ENCODE measurements at regions not wholly inside any gene's neighbourhood (a gene's known extent, or its start where the extent isn't known, plus 50 kb on each side); places are given as distances from the start of the nearest gene placed in this dataset.

DNA sequence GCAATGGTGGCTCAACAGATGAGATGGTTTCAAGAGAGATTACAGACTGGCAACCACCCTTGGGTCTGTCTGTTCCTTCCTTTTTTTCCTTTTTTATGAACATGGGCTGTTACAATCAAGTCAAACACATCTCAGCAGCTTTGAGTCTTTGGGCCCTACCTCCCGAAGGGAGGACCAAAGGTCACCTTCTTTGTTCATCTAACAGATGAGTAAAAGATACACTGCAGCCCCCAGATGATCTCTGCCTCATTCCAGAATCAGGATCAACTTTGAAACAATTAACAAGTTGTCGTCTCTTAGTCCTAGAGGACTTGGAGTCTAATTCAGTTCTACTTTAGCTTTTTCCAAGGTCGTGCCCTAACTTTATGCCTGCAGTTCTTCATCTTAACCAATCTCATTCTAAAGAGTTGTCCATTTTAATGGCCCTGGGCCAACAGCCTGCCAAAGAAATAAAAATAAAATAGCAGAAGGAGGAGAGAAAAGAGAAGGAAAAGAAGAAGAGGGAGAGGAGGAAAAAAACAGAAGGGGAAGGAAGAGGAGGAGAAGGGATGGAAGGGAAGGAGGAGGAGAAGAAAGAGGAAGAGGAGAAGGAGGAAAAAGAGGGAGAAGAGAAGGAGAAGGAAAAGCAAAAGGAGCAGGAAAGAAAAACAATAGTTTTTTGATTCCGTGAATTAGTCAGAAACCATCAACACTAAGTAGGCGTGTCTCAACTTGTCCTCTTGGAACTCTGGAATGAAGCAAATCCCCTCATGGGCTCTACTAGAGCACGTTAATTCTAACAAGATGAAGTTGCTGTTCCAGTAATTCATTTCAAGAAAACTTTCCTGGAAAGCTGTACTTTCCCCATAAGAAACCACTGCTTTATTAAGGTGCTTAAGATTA, 281.2 kb downstream of the FOXO1 start (continued):
- TF ChIP-seq, protein P1, sequence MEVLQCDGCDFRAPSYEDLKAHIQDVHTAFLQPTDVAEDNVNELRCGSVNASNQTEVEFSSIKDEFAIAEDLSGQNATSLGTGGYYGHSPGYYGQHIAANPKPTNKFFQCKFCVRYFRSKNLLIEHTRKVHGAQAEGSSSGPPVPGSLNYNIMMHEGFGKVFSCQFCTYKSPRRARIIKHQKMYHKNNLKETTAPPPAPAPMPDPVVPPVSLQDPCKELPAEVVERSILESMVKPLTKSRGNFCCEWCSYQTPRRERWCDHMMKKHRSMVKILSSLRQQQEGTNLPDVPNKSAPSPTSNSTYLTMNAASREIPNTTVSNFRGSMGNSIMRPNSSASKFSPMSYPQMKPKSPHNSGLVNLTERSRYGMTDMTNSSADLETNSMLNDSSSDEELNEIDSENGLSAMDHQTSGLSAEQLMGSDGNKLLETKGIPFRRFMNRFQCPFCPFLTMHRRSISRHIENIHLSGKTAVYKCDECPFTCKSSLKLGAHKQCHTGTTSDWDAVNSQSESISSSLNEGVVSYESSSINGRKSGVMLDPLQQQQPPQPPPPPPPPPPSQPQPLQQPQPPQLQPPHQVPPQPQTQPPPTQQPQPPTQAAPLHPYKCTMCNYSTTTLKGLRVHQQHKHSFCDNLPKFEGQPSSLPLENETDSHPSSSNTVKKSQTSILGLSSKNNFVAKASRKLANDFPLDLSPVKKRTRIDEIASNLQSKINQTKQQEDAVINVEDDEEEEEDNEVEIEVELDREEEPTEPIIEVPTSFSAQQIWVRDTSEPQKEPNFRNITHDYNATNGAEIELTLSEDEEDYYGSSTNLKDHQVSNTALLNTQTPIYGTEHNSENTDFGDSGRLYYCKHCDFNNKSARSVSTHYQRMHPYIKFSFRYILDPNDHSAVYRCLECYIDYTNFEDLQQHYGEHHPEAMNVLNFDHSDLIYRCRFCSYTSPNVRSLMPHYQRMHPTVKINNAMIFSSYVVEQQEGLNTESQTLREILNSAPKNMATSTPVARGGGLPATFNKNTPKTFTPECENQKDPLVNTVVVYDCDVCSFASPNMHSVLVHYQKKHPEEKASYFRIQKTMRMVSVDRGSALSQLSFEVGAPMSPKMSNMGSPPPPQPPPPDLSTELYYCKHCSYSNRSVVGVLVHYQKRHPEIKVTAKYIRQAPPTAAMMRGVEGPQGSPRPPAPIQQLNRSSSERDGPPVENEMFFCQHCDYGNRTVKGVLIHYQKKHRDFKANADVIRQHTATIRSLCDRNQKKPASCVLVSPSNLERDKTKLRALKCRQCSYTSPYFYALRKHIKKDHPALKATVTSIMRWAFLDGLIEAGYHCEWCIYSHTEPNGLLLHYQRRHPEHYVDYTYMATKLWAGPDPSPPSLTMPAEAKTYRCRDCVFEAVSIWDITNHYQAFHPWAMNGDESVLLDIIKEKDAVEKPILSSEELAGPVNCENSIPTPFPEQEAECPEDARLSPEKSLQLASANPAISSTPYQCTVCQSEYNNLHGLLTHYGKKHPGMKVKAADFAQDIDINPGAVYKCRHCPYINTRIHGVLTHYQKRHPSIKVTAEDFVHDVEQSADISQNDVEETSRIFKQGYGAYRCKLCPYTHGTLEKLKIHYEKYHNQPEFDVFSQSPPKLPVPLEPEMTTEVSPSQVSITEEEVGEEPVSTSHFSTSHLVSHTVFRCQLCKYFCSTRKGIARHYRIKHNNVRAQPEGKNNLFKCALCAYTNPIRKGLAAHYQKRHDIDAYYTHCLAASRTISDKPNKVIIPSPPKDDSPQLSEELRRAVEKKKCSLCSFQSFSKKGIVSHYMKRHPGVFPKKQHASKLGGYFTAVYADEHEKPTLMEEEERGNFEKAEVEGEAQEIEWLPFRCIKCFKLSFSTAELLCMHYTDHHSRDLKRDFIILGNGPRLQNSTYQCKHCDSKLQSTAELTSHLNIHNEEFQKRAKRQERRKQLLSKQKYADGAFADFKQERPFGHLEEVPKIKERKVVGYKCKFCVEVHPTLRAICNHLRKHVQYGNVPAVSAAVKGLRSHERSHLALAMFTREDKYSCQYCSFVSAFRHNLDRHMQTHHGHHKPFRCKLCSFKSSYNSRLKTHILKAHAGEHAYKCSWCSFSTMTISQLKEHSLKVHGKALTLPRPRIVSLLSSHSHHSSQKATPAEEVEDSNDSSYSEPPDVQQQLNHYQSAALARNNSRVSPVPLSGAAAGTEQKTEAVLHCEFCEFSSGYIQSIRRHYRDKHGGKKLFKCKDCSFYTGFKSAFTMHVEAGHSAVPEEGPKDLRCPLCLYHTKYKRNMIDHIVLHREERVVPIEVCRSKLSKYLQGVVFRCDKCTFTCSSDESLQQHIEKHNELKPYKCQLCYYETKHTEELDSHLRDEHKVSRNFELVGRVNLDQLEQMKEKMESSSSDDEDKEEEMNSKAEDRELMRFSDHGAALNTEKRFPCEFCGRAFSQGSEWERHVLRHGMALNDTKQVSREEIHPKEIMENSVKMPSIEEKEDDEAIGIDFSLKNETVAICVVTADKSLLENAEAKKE (CRISPR knock-in tag; IDR thresholded peaks at IDR 0.05) = no peak

DNA sequence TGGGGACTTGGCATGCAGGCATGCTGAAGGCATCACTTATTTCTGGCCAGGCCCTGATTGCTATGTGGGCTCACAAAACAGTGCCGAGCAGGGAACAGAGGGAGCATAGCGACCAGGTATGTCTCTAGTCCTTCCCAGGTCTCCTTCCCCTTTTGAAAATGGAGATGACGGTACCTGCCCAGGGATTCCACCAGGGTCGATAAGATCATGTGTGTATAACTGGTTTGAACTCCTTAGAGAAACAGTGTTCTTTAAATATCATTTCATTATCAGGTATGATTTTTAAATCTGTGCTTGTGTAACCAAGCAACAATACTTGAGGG, 280.6 kb downstream of the FOXO1 start:
- TF ChIP-seq, protein P2, sequence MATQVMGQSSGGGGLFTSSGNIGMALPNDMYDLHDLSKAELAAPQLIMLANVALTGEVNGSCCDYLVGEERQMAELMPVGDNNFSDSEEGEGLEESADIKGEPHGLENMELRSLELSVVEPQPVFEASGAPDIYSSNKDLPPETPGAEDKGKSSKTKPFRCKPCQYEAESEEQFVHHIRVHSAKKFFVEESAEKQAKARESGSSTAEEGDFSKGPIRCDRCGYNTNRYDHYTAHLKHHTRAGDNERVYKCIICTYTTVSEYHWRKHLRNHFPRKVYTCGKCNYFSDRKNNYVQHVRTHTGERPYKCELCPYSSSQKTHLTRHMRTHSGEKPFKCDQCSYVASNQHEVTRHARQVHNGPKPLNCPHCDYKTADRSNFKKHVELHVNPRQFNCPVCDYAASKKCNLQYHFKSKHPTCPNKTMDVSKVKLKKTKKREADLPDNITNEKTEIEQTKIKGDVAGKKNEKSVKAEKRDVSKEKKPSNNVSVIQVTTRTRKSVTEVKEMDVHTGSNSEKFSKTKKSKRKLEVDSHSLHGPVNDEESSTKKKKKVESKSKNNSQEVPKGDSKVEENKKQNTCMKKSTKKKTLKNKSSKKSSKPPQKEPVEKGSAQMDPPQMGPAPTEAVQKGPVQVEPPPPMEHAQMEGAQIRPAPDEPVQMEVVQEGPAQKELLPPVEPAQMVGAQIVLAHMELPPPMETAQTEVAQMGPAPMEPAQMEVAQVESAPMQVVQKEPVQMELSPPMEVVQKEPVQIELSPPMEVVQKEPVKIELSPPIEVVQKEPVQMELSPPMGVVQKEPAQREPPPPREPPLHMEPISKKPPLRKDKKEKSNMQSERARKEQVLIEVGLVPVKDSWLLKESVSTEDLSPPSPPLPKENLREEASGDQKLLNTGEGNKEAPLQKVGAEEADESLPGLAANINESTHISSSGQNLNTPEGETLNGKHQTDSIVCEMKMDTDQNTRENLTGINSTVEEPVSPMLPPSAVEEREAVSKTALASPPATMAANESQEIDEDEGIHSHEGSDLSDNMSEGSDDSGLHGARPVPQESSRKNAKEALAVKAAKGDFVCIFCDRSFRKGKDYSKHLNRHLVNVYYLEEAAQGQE (IDR thresholded peaks at IDR 0.05; ENCODE audit: unreplicated experiment) = no peak
- TF ChIP-seq, protein P3, sequence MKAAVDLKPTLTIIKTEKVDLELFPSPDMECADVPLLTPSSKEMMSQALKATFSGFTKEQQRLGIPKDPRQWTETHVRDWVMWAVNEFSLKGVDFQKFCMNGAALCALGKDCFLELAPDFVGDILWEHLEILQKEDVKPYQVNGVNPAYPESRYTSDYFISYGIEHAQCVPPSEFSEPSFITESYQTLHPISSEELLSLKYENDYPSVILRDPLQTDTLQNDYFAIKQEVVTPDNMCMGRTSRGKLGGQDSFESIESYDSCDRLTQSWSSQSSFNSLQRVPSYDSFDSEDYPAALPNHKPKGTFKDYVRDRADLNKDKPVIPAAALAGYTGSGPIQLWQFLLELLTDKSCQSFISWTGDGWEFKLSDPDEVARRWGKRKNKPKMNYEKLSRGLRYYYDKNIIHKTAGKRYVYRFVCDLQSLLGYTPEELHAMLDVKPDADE (IDR thresholded peaks at IDR 0.05) = no peak
- H3K4me2 ChIP-seq = no peak overlapping the region
- ATAC-seq (no peak), DNase-seq (ENCODE audit: low spot score) (no peak)
- H3K9me2 ChIP-seq (ENCODE audit: insufficient read depth) = 0 out of 2 replicates have a peak, but pooled peaks cover 9% of the 10 kb centered on the region
- Mint-ChIP-seq H3K36me3 (ENCODE audit: low read depth) (no peaks in the 10 kb centered on the region), H3K4me1 (peaks cover 27% of the 10 kb centered on the region), H3K27ac (no peak overlapping the region), H3K4me3 (no peak overlapping the region), H3K9me3 (0 out of 3 replicates have a peak, but pooled peaks cover 2% of the 10 kb centered on the region), H3K27me3 (ENCODE audit: insufficient read depth, low read depth, poor library complexity) (peaks cover 11% of the 10 kb centered on the region)
- no peaks in the 10 kb centered on the region for H3F3A ChIP-seq (replicated peaks; ENCODE audit: low read depth)
- H3K79me2 ChIP-seq (replicated peaks; ENCODE audit: insufficient read depth) = no peaks in the 10 kb centered on the region
- H4K20me1 ChIP-seq (replicated peaks; ENCODE audit: insufficient read depth) = no peaks in the 10 kb centered on the region
- H3K27me3 ChIP-seq (ENCODE audit: insufficient read depth) = no peaks in the 10 kb centered on the region
- no peak overlapping the region for H3K27ac ChIP-seq (ENCODE audit: low read depth)
- no peaks in the 10 kb centered on the region for H3K36me3 ChIP-seq (ENCODE audit: insufficient read depth)
- H3K4me1 ChIP-seq (ENCODE audit: insufficient read depth) = peaks cover 13% of the 10 kb centered on the region
- H3K4me3 ChIP-seq = no peak overlapping the region
- H2AFZ ChIP-seq = no peak overlapping the region

Measured in GM23338 (cell line).